ENCODE measurements at regions not wholly inside any gene's neighbourhood (a gene's known extent, or its start where the extent isn't known, plus 50 kb on each side); places are given as distances from the start of the nearest gene placed in this dataset.

- DNase-seq, result no peak
Observed at GRCh38 chr13:97564956-97565355, 131.0 kb downstream of the RAP2A start.

GRCh38 chr13:97565906-97566305 lies 131.9 kb downstream of the RAP2A start:
- no peak for DNase-seq

DNA sequence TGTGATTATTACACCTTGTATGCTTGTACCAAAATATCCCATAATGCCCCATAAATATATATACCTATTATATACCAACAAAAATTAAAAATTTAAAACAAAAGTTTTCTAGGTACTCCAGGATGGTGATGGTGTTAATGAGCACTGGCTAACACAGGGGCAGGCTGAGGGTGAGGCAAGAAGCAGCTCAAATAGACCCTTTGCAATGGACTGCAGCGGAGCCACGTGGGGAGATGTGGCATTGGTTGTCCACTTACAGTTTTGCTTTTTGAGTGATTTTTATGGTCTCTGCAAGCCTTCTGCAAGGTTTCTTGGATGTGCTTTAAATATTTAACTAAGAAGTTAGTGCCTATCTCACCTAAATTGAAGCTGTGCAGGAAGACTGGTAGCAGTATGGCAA lies 132.9 kb downstream of the RAP2A start:
- DNase-seq, result no peak

DNA sequence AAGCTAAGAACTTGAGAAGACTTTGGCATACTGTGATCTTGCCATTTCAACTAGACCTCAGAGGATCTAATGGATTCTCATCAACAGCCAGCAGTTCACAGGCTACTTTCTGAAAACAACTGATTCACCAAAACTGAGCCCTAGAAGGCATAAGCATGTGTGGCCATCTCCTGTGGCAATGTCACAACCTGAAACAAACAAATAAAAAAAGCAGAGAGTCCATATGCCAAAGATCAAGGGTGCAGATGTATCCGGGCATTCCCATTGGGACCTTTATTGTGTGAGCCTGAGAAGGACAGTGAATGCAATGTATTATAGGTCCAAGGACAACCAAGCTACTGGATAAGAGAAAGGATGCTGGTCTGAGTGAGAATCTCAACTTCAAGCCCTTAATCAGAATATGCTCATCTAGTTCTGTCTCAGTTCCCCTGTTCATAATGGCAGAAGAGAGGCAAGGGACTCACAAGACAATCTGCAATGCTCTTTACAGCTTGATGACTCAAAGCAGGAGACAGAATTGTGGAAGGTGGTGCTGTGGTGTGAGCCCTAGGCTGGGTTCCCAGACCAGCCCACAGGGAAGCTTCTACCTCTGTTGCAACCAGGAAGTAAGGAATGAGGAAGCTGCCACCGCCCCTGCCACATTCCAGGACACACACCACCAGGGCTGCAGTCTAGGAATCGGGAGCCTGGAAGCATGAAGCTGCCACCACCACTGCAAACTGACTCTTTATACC lies 133.7 kb downstream of the RAP2A start:
- no peak for DNase-seq

DNA sequence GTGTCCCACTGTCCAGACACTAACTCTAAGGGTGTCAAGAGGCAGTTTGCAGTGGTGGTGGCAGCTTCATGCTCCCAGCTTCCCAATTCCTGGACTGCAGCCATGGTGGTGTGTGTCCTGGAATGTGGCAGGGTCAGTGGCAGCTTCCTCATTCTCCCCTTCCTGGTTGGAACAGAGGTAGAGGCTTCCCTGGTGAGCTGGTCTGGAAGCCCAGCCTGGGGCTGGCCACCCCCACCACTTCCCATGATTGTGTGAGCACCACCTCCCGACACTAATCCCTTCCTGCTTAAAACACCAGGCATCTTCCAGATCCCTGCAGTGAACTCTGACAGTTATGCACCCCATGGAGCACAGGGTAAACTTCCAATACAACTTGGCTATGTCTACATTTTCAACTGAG lies 134.9 kb downstream of the RAP2A start:
- DNase-seq, result no peak

DNA sequence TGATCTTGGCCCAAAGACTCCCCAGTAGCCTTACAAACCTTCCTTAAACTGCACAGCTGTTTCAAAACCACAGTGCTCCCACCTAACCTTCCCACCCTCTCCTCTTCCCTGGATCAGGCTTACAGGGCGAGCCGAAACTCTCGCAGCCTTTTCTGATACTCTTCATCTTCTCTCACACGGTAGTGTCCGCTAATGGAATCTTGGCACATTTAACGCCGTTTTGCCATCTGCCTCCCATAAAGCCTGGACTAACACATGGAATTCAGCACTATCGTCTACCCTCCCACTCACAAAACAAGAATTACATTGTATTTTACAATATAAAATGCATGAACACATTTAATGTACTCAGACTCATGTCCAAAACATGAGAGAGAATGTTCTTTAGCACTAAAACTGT lies 135.9 kb downstream of the RAP2A start:
- no peak for DNase-seq

GRCh38 chr13:97570442-97570841 lies 136.5 kb downstream of the RAP2A start:
- DNase-seq, result no peak

- DNase-seq, result no peak
Observed at GRCh38 chr13:97573011-97573410, 139.0 kb downstream of the RAP2A start.

GRCh38 chr13:97574926-97575325 lies 141.0 kb downstream of the RAP2A start:
- no peak for DNase-seq

DNA sequence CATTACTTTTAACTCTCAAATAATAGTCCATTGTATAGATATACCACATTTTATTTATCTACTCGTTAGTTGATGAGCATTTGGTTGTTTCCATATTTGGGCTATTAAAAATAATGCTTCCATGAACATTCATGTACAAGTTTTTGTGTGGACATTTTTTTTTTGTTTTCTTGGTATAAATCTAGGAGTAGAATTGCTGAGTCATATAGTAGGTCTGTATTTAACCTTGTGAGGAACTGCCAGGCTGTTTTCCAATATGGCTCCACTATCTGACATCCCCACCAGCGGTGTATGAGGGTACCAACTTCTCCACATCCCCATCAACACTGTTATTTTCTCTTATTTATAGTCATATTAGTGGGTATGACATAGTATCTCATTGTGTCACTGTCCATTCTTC lies 143.1 kb downstream of the RAP2A start:
- DNase-seq, result no peak

DNA sequence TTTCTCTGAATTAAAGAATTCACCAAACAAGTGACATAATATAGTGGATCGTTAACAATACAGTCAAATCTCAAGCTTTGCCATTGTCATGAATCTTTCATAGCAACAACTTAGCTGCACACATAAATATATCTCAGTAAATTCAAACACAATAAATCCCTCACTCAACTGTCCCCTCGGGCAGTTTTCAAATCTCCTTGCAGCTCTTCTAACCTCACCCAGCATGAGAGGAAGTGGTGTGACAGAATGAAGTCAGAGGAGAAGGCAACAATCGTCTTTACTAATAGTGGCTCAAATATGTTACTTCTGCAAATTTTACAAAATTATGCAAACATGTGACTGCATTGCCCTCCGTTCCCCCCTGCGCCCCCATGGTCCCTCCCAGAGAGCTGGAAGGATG lies 148.2 kb downstream of the RAP2A start:
- DNase-seq, result no peak

DNA sequence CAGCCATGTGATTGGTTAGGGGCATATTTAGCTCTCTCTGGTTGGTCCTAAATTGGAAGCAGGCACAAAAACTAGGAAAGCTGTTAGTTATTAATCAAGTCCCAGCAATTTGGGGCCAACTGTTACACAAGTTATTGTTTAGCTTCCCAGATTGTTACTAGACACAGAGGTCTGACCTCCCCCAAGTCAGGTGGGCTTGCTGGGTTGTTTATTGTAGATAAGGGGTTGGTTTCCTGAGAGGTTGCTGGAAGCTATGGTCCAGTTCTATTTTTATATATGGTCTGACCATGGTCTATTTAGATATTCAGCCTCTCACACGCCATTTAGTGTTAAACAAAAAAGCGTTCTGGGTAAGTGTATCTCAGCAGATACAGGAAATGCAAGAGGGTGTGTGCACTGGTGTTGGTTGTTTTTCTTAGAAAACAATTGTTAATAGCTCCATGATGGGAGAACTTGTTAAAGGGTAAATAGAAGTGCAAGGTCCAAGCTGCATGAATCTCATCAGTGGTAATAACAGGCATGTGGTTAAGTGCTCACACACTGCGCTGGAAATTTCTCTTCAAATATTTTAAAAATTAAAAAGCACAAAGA lies 150.0 kb downstream of the RAP2A start:
- no peak for DNase-seq

GRCh38 chr13:97586941-97587340 lies 153.0 kb downstream of the RAP2A start:
- DNase-seq, result no peak

DNA sequence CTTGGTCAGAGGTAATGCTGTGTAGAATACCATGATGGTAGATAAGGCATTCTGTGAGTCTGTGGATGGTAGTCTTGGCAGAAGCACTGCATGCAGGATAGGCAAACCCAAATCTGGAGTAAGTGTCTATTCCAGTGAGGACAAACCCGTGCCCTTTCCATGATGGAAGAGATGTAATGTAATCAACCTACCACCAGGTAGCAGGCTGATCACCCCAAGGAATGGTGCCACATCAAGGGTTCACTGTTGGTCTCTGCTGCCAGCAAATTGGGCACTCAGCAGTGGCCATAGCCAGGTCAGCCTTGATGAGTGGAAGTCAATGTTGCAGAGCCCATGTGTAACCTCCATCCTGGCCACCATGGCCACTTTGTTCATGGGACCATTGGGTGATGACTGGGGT lies 155.0 kb downstream of the RAP2A start:
- DNase-seq, result no peak

DNA sequence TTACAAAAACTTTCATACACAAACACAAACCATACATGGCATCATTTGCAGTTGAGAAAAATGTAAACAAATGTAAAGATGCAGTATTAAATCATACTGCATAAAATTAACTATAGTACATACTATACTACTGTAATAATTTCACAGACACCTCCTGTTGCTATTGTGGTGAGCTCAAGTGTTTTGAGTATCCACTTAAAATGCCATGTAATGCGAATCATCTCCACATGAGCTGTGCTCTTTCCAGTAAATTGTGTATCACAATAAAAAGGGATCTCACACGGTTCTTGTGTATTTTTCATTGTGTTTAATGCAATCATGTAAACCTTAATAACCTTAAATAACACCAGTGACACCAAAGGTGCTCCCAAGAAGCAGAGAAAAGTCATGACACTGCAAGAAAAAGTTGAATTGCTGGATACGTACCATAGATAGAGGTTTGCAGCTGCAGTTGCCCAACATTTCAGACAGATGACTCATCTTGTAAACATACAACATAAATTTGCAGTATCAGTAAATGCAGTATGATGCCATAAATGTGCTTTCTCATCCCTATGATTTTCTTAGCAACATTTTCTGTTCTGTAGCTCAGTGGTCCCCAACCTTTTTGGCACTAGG lies 166.6 kb downstream of the RAP2A start:
- DNase-seq, result peak; percentile 63

- DNase-seq, result no peak
Observed at GRCh38 chr13:97615266-97615665, 181.3 kb downstream of the RAP2A start.

GRCh38 chr13:97616385-97616784 lies 182.4 kb downstream of the RAP2A start:
- DNase-seq, result no peak

DNA sequence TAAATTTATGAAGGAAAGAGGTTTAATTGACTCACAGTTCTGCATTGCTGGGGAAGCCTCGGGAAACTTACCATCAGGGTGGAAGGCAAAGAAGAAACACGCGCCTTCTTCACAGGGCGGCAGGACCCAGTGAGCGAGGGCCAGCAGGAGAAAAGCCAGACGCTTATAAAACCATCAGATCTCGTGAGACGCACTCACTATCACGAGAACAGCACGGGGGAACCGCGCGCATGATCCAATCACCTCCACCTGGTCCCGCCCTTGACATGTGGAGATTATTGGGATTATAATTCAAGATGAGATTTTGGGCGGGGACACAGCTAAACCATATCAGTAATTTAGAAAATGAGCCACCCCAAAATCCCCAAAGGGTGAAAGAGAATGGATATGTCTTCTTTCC lies 187.1 kb downstream of the RAP2A start:
- DNase-seq, result no peak

DNA sequence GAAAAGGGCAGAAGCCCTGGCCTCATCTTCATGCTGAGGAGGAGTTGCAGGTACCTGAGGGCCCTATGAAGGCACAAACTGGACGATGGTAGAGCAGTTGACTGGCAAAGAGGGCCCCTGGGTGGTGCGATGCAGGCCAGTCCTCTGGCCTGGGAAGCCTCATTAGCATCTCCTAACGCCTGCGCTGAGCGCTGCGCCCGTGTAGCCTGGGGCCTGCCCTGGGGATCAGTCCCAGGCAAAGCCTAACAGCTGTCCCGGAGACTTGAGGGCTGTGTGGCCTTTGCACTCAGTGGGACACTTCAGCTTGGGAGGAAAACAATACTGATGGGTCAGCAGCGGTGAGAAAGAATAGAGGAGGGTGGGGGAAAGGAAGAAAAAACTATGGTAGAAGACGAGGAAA lies 187.7 kb downstream of the RAP2A start:
- no peak for DNase-seq

DNA sequence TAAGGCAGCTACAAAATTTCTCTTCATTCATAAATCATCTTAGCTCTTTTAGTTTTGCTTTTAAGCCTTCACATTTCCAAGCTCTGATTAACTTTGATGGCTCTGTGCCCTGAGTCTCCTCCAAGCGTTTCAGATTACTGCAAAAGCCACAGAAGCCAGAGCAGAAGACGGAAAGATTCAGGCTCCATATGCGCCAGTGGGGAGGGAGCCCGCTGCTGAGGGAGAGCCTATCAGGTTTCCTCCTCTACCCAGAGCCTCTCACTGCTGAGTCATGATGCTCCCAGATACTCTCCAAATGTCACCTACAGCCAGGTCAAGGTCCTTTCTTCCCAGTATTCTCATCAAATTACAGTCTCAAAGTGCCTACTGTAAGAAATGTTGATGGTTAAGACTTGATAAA lies 193.6 kb downstream of the RAP2A start:
- peak; percentile 84 for DNase-seq

GRCh38 chr13:97629601-97630272 lies 195.8 kb downstream of the RAP2A start:
- DNase-seq, result peak; percentile 65

- no peak for DNase-seq
Observed at GRCh38 chr13:97630725-97631124, 196.8 kb downstream of the RAP2A start.

- DNase-seq, result no peak
Observed at GRCh38 chr13:97631158-97631557, 197.2 kb downstream of the RAP2A start.

DNA sequence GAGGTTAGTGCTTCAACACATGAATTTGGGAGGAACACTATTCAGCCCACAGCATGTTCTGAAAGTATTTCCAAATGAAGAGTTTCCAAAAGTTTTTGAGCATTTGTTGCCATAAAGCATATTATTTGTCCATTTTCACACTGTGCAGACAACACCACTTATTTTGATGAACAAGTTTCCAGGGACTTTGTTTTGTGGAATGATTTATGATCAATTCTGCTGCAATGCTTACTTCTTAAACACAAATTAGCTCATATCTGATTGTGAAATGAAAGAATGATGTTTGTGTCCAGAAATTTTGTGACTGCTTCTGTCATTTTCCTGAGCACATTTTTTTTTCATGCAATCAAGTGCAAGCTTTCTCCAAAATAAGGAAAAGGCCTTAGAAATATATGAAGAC lies 205.3 kb downstream of the RAP2A start:
- no peak for DNase-seq
